ENCODE measurements at regions not wholly inside any gene's neighbourhood (a gene's known extent, or its start where the extent isn't known, plus 50 kb on each side); places are given as distances from the start of the nearest gene placed in this dataset.

GRCh38 chr2:180058993-180059392 lies 51.9 kb upstream of the CWC22 start:
- DNase-seq (ENCODE audit: low read depth), result no peak

GRCh38 chr2:180057706-180058412 lies 50.8 kb upstream of the CWC22 start:
- DNase-seq (ENCODE audit: low read depth), result no peak
